Endodermal cell (in vitro differentiated cells): ENCODE measurements at regions not wholly inside any gene's neighbourhood (a gene's known extent, or its start where the extent isn't known, plus 50 kb on each side); places are given as distances from the start of the nearest gene placed in this dataset.

ENCODE experiments used
- DNase-seq: peaks from one replicate; pipeline ENCODE4 v3.0.0-alpha.2; 2017
- H3K27ac ChIP-seq: 2 replicates; pipeline ENCODE4 v1.5.1; 2013; ENCODE audit warnings: mild to moderate bottlenecking, low read depth, low read length, moderate library complexity
- H3K27me3 ChIP-seq: 2 replicates; pipeline ENCODE4 v1.6.1; 2013; ENCODE audit warnings: mild to moderate bottlenecking, low read length, moderate library complexity; ENCODE audit not compliant: insufficient read depth, control insufficient read depth, poor library complexity, severe bottlenecking
- H3K36me3 ChIP-seq: 2 replicates; pipeline ENCODE4 v1.7.0; 2013; ENCODE audit warnings: mild to moderate bottlenecking, low read length, moderate library complexity; ENCODE audit not compliant: control insufficient read depth, insufficient read depth
- H3K4me1 ChIP-seq: one replicate; pipeline ENCODE4 v1.7.0; 2013; ENCODE audit warnings: low read length; ENCODE audit not compliant: control insufficient read depth, insufficient read depth
- H3K4me3 ChIP-seq: 2 replicates; pipeline ENCODE4 v1.5.1; 2013; ENCODE audit warnings: mild to moderate bottlenecking, low read length, moderate library complexity
- H3K9ac ChIP-seq: 2 replicates; pipeline ENCODE4 v1.6.1; 2013; ENCODE audit warnings: mild to moderate bottlenecking, low read length, moderate library complexity; ENCODE audit not compliant: poor library complexity, severe bottlenecking; ENCODE audit errors: extremely low read depth
- H3K9me3 ChIP-seq: 2 replicates; pipeline ENCODE4 v1.6.1; 2013; ENCODE audit warnings: mild to moderate bottlenecking, low read length, moderate library complexity; ENCODE audit not compliant: control insufficient read depth
- H3K27ac Mint-ChIP-seq: 2 replicates; pipeline ENCODE4 v1.8.0; 2020; ENCODE audit warnings: mixed read lengths
- H3K27me3 Mint-ChIP-seq: 2 replicates; pipeline ENCODE4 v1.8.0; 2021; ENCODE audit warnings: mild to moderate bottlenecking, mixed read lengths; ENCODE audit not compliant: insufficient read depth
- H3K36me3 Mint-ChIP-seq: 2 replicates; pipeline ENCODE4 v1.8.0; 2020; ENCODE audit warnings: low read depth, mixed read lengths
- H3K4me1 Mint-ChIP-seq: 2 replicates; pipeline ENCODE4 v1.8.0; 2020; ENCODE audit warnings: mixed read lengths
- H3K4me3 Mint-ChIP-seq: 2 replicates; pipeline ENCODE4 v1.8.0; 2020; ENCODE audit warnings: mild to moderate bottlenecking, moderate library complexity, mixed read lengths
- H3K9me3 Mint-ChIP-seq: 2 replicates; pipeline ENCODE4 v1.8.0; 2020; ENCODE audit warnings: mild to moderate bottlenecking, mixed read lengths
- CTCF ChIP-seq: fragments of 200-600 bp; sonication (generic); conservative IDR thresholded peaks from 2 replicates; pipeline ENCODE4 v1.5.0; 2021; ENCODE audit warnings: antibody characterized with exemption, mild to moderate bottlenecking
- WGBS, 2 experiments: methylation state at CpG; one replicate each; pipeline versions ENCODE4 v1.1.5 to v1.1.7; 2013; ENCODE audit warnings: missing lambda C conversion rate in 2 of 2, mixed read lengths in 1 of 2; ENCODE audit not compliant: insufficient coverage in 1 of 2, insufficient read length in 1 of 2; 5-methylcytosine and 5-hydroxymethylcytosine counted together

- 76 to 100% methylated on average over 2 to 3 of the region's 3 CpGs for WGBS, 2 experiments
- Mint-ChIP-seq H3K27ac (no peak overlapping the region), H3K4me1 (no peaks in the 10 kb centered on the region), H3K36me3 (no peaks in the 10 kb centered on the region), H3K27me3 (peaks cover 2% of the 10 kb centered on the region), H3K4me3 (no peak overlapping the region), H3K9me3 (no peaks in the 10 kb centered on the region)
- no peak for TF ChIP-seq CTCF
- no peaks in the 10 kb centered on the region for H3K9me3 ChIP-seq
- H3K27me3 ChIP-seq, result no peaks in the 10 kb centered on the region
- no peak for DNase-seq
- no peaks in the 10 kb centered on the region for H3K36me3 ChIP-seq
- H3K27ac ChIP-seq, result no peak overlapping the region
- no peak overlapping the region for H3K4me3 ChIP-seq
- no peaks in the 10 kb centered on the region for H3K4me1 ChIP-seq
- no peak overlapping the region for H3K9ac ChIP-seq
Observed at GRCh38 chr2:140178234-140178633, 1398.0 kb upstream of the NXPH2 start.

GRCh38 chr2:140177086-140177485, 1396.9 kb upstream of the NXPH2 start:
- H3K9me3 Mint-ChIP-seq, result no peaks in the 10 kb centered on the region
- H3K36me3 ChIP-seq, result no peaks in the 10 kb centered on the region
- H3K4me1 ChIP-seq, result no peaks in the 10 kb centered on the region
- H3K36me3 Mint-ChIP-seq, result no peaks in the 10 kb centered on the region
- WGBS, 2 experiments, result 87 to 97% methylated on average over 3 of the region's 3 CpGs
- no peak overlapping the region for H3K9ac ChIP-seq
- H3K27ac ChIP-seq, result no peak overlapping the region
- no peak overlapping the region for H3K4me3 Mint-ChIP-seq
- no peak for TF ChIP-seq CTCF
- H3K27me3 Mint-ChIP-seq, result peaks cover 2% of the 10 kb centered on the region
- DNase-seq, result no peak
- H3K9me3 ChIP-seq, result no peaks in the 10 kb centered on the region
- H3K27me3 ChIP-seq, result no peaks in the 10 kb centered on the region
- no peak overlapping the region for H3K4me3 ChIP-seq
- no peak overlapping the region for H3K27ac Mint-ChIP-seq
- H3K4me1 Mint-ChIP-seq, result no peaks in the 10 kb centered on the region

- Mint-ChIP-seq H3K36me3 (no peaks in the 10 kb centered on the region), H3K27me3 (peaks cover 8% of the 10 kb centered on the region), H3K4me1 (peaks cover 10% of the 10 kb centered on the region), H3K27ac (no peak overlapping the region), H3K9me3 (peaks cover 4% of the 10 kb centered on the region), H3K4me3 (no peak overlapping the region)
- no peaks in the 10 kb centered on the region for H3K27me3 ChIP-seq
- no peaks in the 10 kb centered on the region for H3K36me3 ChIP-seq
- no peak overlapping the region for H3K27ac ChIP-seq
- no peak for TF ChIP-seq CTCF
- H3K9ac ChIP-seq, result no peak overlapping the region
- no peak for DNase-seq
- no peak overlapping the region for H3K4me3 ChIP-seq
- WGBS, 2 experiments, result 92 to 95% methylated on average over 5 of the region's 5 CpGs
- H3K9me3 ChIP-seq, result peaks cover 15% of the 10 kb centered on the region
- H3K4me1 ChIP-seq, result no peaks in the 10 kb centered on the region
Observed at GRCh38 chr2:140173790-140174189, 1393.6 kb upstream of the NXPH2 start.
